Urothelium cell line (cell line): ENCODE measurements at regions not wholly inside any gene's neighbourhood (a gene's known extent, or its start where the extent isn't known, plus 50 kb on each side); places are given as distances from the start of the nearest gene placed in this dataset.

Experiments used
- DNase-seq: peaks from one replicate; pipeline ENCODE4 v3.0.0; 2011; ENCODE audit warnings: low spot score, mixed read lengths
- FAIRE-seq: peaks from 2 replicates; lab custom pipeline; 2011; peaks lifted over from hg19 to GRCh38; lab: Jason Lieb, UNC

- no peak for FAIRE-seq
- no peak for DNase-seq
These were observed 781.9 kb upstream of the ID2 start for GRCh38 chr2:7899923-7900322.

- FAIRE-seq: no peak
These were observed 781.3 kb upstream of the ID2 start for GRCh38 chr2:7900593-7900992.

GRCh38 chr2:7902251-7902765, 779.5 kb upstream of the ID2 start:
- DNase-seq (no peak), FAIRE-seq (no peak)

More at GRCh38 chr2:7900593-7900992, 781.3 kb upstream of the ID2 start:
- peak; percentile 14 for DNase-seq

- FAIRE-seq: no peak
- no peak for DNase-seq
These were observed 777.5 kb upstream of the ID2 start for GRCh38 chr2:7904319-7904718.

- FAIRE-seq: no peak
- no peak for DNase-seq
These were observed 776.1 kb upstream of the ID2 start for GRCh38 chr2:7905756-7906155.

- no peak for DNase-seq
- FAIRE-seq: no peak
These were observed 775.4 kb upstream of the ID2 start for GRCh38 chr2:7906431-7906830.

- FAIRE-seq: no peak
- DNase-seq: no peak
These were observed 774.8 kb upstream of the ID2 start for GRCh38 chr2:7907041-7907440.

GRCh38 chr2:7910752-7911151, 771.1 kb upstream of the ID2 start:
- FAIRE-seq: no peak

GRCh38 chr2:7911196-7911595, 770.7 kb upstream of the ID2 start:
- FAIRE-seq (no peak), DNase-seq (no peak)

More at GRCh38 chr2:7910752-7911151, 771.1 kb upstream of the ID2 start:
- DNase-seq: no peak

GRCh38 chr2:7913974-7914373, 767.9 kb upstream of the ID2 start:
- DNase-seq (no peak), FAIRE-seq (no peak)

GRCh38 chr2:7915302-7916091, 766.4 kb upstream of the ID2 start:
- no peak for FAIRE-seq
- DNase-seq: no peak

- no peak for FAIRE-seq
These were observed 765.2 kb upstream of the ID2 start for GRCh38 chr2:7916670-7917069.

GRCh38 chr2:7919510-7919909, 762.3 kb upstream of the ID2 start:
- no peak for DNase-seq
- no peak for FAIRE-seq

More at GRCh38 chr2:7916670-7917069, 765.2 kb upstream of the ID2 start:
- no peak for DNase-seq

GRCh38 chr2:7924023-7924762, 757.7 kb upstream of the ID2 start:
- FAIRE-seq (no peak), DNase-seq (no peak)

- no peak for DNase-seq
- FAIRE-seq: no peak
These were observed 756.4 kb upstream of the ID2 start for GRCh38 chr2:7925506-7925905.

GRCh38 chr2:7927691-7928090, 754.2 kb upstream of the ID2 start:
- FAIRE-seq (no peak), DNase-seq (no peak)

- no peak for DNase-seq
These were observed 752.6 kb upstream of the ID2 start for GRCh38 chr2:7929281-7929680.

GRCh38 chr2:7930800-7931635, 750.8 kb upstream of the ID2 start:
- DNase-seq (no peak), FAIRE-seq (no peak)

More at GRCh38 chr2:7929281-7929680, 752.6 kb upstream of the ID2 start:
- no peak for FAIRE-seq

GRCh38 chr2:7931808-7932207, 750.0 kb upstream of the ID2 start:
- no peak for FAIRE-seq
- no peak for DNase-seq

- FAIRE-seq: no peak
- no peak for DNase-seq
These were observed 748.2 kb upstream of the ID2 start for GRCh38 chr2:7933672-7934071.

GRCh38 chr2:7934476-7934875, 747.4 kb upstream of the ID2 start:
- FAIRE-seq: no peak
- DNase-seq: no peak
